Fibroblast of skin of abdomen (primary cell): ENCODE measurements at regions not wholly inside any gene's neighbourhood (a gene's known extent, or its start where the extent isn't known, plus 50 kb on each side); places are given as distances from the start of the nearest gene placed in this dataset.
A peak's percentile ranks its signal among the peaks of the same experiment; 100 is the strongest.
"Not testable (repeated sequence)": the region's sequence is repeated elsewhere in the genome, so short reads cannot be mapped to it uniquely, and the experiment has no call there.

Experiments
- DNase-seq: peaks from one replicate; pipeline ENCODE4 v3.0.0-alpha.2; 2013

DNA sequence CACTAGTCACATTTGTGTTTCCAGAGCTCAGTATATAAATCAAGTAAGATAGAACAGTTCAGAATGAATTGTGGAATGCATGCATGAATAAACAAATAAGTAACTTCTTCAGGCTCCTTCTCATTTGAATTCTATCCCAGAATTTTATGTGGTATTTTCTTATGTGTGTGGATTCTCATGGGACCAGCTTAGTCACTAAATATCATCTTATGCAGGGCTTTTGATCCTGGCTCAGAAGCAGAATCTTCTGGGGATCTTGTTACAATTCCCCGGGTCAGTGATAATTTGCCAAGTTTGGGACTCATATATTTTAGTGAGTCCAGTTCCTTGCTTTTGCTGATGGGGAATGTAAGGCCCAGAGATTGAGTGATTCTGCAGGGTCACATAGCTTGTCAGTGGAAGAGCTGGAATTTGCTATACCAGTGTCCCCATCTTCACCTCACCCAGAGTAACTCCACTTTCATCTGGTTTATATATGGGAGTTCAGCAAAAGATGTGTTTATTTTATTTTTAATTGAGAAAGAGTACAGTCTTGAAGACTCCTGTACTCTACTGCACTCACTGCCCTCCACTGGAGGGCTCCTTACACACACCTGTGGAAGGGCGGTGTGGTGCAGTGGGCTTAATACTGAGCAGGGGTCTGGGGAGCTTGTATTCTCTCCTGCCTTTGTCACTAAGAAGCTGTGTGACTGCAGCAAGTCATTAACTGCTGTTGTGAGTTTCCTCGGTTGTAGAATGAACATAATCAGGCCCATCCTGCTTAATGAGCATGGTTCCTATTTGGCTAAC is 198.2 kb upstream of the CXorf66 start:
- peak; percentile 71 for DNase-seq

DNA sequence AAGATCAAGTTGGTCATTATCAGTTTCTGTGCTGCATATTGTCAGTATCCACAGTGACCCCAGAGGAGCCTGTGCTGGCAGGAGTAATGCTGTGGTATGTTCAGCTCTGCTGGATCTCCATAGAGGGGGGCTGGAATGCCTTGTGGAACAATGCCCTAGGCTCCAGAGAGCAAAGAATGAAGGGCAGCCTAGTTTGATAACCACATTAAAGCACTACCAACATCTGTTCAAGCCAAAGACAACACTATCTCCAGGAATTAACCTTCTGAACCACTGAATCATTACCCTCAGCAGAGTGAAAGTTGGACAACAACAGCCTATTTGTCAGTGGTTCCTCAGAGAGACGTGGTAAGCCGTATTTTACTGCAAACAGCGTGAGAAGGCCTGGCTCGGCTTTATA is 192.3 kb upstream of the CXorf66 start:
- DNase-seq = peak; percentile 76

DNA sequence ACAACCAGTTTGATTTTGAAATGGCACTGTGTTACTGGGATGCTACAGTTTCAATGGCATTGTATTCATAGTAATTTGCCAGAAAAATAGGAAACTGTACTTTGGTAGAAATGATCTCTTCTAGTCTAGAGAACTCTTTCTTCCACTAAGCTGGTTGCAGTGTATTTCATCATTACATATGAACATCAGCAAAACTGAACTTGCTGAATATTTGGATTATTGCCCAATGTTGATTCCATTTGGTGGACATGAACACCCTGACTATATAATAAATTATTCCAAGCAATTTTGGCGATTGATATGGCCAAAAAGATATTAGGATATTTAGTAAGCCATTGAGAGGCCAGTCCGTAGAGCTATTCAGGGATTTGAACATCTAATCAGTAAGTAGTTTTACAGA is 191.8 kb upstream of the CXorf66 start:
- DNase-seq = peak; percentile 28

- DNase-seq = no peak
Observed at GRCh38 chrX:140151316-140151715, 186.0 kb upstream of the CXorf66 start.

DNA sequence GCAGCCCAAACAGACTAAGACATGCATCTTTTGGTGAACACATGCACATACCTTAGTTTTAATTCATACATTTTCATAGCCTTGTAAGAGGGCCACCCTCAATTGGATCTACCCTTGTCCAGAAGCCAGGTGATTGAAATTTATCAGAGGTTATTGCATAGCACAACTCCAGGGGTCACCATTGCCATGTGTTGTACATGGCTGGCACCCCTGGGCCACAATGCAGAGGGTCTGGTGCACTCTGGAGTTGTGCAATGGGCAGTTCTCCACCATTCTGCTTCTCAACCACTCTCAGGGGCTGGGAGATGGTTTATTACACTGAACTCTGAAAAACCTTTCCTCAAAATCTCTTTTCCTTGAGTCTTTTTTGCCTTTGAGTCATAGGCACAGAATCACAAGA is 184.4 kb upstream of the CXorf66 start:
- no peak for DNase-seq

DNA sequence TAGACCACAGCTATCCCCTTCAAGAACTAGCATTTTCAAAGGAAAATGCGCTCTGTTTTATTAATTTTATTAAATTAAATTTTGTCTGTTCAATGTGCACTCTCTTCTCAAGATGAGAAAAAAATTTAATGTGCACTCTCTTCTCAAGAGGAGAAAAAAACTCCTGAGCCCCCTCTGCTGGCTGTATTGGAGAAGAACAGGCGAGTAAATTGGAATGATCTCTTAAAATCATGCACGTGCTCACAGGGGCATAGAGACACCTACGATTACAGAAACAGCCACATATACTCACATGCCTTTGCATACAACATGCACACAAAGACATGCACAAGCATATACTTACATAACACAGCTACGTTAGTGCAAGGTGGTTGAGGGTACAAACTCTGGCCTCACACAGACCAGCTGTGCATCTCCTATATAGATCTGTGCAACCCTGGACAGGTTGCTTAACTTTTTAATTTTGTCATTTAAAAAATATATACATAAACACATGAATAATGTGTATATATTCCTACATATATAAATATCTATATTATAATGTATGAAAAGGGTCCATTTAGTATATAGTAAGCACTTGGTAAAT is 176.2 kb upstream of the CXorf66 start:
- peak; percentile 9 for DNase-seq

- DNase-seq = not testable (repeated sequence)
Observed at GRCh38 chrX:140138492-140138891, 173.2 kb upstream of the CXorf66 start.

DNA sequence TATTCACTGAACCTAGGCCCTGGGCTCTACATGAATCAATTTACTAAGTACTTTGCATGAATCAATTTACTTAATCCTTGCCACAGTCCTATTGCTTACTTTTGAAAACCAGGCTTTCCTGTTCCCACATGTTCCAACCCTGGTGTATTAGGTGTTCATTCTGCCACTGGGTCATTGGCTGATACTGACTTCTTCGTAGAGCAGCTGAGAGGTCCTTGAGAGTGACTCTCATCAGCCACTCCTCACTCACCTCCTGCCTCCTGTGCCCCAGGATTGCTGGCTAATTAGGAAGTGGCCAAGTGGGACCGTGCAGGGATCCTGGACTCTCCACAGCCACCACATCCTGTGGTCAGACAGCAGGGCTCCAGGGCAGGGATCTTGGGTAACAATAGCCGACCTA is 172.7 kb upstream of the CXorf66 start:
- DNase-seq = not testable (repeated sequence)

DNA sequence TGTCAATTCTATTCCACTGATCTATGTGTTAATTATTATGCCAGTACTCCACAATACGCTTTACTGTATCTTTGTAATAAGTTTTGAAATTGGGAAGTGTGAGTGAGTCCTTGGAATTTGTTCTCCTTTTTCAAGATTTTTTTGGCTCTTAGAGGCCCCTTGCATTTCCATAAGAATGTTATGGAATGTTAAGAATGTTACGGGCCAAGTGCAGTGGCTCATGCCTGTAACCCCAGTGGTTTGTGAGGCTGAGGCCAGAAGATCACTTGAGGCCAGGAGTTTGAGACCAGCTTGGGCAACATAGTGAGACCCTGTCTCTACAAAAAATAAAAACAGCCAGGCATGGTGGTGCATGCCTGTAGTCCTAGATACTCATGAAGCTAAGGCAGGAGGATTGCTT is 167.6 kb upstream of the CXorf66 start:
- DNase-seq = no peak

GRCh38 chrX:140123446-140123845 is 158.1 kb upstream of the CXorf66 start:
- DNase-seq = no peak

DNA sequence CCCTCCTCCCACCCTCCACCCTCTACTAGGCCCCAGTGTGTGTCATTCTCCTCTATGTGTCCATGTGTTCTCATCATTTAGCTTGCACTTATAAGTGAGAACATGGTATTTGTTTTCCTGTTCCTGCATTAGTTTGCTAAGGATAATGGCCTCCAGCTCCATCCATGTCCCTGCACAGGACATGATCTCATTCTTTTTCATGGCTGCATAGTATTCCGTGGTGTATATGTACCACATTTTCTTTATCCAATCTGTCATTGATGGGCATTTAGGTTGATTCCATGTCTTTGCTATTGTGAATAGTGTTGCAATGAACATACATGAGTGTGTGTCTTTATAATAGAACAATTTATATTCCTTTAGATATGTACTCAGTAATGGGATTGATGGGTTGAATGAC is 148.7 kb upstream of the CXorf66 start:
- DNase-seq = not testable (repeated sequence)

DNA sequence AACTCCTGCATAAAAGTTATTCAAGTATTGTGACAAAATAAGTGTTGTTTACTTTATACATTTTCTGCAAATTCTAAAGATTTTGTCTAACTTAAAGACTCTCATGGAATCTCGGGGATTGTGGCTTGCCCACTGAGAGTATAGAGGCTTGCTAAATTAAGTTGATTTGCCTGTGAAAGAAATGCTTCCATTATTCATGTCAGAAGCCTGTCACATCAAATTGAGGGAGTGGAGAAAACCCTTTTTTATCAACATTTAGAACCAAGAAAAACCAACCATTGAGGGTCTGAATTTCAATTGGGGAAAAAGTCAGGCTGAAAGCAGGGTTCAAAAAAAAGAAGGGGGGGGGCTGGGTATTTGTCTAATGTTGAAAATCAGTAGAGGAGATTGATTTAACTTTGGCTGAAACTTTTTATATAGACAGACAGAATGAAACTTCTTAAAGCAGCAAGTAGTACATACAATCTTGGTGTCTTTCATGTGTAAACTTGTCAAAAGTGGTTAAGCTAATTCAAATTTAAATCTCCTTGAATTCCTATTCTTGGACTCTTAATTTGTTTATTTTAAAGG is 144.8 kb upstream of the CXorf66 start:
- DNase-seq = no peak

- no peak for DNase-seq
Observed at GRCh38 chrX:140104760-140105159, 139.4 kb upstream of the CXorf66 start.

DNA sequence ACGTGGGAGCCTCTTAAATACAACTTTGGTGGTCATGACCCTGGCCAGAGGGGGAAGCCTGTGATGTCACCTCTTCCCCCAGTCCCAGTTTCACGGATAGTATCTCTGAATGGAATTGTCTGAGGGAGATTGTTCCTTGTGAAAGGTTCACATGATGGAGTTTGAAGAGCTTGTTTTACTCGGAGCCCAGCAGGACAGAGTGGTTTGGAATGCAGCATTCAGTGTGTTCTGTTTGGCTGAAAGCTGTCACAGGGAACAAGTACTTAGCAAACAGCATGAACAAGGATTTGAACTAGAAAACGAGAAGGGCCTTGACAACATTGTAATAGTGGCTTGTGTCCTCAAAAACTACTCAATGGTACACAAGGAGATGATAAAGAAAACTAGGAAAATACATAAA is 133.9 kb upstream of the CXorf66 start:
- DNase-seq = no peak

- DNase-seq = no peak
Observed at GRCh38 chrX:140092121-140092520, 126.8 kb upstream of the CXorf66 start.

DNA sequence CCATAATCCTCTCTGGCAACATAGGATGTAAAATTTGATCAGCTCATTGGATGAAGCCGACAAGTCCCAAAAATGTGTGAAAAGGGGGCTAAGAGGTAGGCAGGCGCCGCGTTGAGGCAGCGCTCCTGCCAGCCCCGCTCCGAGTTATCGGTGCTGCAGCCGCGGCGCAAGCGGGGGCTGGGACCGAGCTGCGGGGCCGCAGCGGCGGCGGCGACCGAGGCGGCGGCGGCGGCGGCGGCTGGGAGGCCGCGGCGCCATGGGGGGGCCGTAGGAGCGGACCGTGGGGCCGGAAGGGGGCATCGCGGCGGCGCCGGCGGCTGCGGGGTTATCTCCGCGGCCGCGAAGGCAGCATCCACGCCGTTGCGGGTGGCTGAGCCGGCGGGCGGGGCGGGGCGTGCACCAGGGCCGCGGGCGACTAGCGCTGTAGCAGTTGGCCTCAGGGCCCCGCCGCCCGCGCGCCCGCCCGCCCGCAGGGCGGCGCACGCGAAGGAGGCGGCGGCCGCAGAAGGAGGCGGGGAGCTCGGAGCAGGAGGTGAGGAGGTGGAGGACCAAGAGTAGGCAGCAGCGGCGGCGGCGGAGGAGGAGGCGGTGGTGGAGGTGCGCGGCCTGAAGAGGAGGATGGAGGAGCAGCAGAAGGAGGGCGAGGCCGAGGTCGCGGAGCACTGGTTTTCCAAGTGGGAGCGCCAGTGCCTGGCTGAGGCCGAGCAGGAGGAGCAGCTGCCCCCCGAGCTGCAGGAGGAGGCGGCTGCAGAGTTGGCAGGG is 126.0 kb upstream of the CXorf66 start:
- peak; percentile 0 for DNase-seq

DNA sequence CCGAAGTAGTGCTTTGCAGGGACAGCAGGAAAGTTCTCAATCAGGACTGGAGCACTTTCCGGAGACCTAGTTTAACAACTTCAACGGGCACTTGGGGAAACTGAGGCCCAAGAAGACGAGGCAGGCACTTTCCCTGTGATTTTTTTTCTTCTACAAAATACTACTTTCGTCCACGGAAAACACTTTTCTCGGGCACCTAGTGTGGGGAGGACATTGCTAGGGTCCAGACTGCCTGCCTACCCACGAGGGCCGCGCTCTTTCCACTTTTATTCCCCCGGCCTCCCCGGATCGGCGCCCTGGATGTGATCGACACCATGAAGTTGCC is 125.4 kb upstream of the CXorf66 start:
- DNase-seq = no peak

DNA sequence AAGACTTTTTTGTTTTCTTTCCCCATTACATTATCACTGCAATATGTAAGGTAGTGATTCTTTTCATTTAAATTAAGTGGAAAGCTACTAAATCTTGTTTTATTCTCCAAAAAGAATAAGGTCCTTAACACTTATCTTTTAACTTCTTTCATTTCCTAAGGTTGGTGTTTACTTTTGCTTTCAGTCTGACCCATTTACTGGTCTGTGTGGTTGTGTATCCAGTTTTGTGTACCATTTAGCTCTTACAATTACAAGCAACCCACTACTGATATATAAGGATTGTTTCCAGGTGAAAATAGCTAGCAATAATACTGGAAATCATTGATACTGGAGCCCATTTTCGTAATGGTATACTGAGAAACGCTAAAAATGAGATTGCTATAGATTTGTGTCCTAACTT is 123.1 kb upstream of the CXorf66 start:
- no peak for DNase-seq

GRCh38 chrX:140087875-140088274 is 122.6 kb upstream of the CXorf66 start:
- no peak for DNase-seq

DNA sequence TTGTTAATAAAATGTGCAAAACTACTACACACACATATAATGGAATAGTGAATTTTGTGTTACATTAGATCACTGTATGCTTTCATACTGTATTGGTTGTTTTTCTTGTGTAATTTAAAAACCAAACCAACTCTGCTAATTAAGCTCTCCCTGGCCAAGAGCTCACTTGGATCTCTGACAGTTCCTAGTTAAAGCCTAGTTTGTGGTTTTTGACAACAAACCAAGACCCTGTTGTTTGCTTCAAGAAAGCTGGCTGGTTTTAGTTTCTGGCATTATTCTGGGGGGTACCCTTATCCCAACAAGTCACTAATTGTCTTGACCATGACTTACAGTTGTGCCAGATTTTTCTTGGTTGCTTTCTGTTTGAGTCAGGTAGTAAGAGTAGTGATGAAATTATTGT is 121.4 kb upstream of the CXorf66 start:
- no peak for DNase-seq

DNA sequence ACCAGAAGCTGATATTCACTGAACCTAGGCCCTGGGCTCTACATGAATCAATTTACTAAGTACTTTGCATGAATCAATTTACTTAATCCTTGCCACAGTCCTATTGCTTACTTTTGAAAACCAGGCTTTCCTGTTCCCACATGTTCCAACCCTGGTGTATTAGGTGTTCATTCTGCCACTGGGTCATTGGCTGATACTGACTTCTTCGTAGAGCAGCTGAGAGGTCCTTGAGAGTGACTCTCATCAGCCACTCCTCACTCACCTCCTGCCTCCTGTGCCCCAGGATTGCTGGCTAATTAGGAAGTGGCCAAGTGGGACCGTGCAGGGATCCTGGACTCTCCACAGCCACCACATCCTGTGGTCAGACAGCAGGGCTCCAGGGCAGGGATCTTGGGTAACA is 109.5 kb upstream of the CXorf66 start:
- DNase-seq = not testable (repeated sequence)

GRCh38 chrX:140071037-140071436 is 105.7 kb upstream of the CXorf66 start:
- no peak for DNase-seq

DNA sequence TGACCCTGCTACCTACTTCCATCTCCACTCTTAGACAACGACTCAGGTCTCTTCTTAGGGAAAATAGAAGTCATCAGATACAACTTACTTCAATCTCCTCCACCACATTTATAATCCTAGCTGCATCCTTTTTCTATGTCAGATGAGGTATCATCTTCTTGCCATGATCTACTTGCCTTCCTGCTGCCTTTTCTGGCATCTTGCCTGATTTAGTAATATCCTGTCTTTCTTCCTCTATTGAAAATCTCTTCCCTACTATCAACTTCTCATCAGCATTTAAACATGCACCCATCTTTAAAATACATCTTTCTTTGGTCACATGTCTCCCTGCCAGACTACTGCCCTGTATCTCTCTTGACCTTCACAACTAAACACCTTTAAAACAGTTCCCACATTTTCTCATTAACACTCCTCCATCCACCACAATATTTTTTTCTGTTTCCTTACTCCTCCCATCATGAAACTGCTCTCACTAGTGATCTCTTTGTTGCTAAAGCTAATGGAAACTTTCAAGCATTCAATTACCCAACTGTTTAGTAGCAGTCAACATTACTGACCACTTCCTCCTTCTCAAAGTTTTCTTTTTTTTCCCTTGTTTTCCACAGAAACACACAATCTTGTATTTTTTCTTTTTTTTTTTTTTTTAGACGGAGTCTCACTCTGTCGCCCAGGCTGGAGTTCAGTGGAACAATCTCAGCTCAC is 100.8 kb upstream of the CXorf66 start:
- DNase-seq = no peak
